Glomerular visceral epithelial cell (primary cell): ENCODE measurements at regions not wholly inside any gene's neighbourhood (a gene's known extent, or its start where the extent isn't known, plus 50 kb on each side); places are given as distances from the start of the nearest gene placed in this dataset.

Experiments used
- DNase-seq: peaks from one replicate; pipeline ENCODE4 v3.0.0-alpha.2; 2016; ENCODE audit errors: extremely low spot score

DNA sequence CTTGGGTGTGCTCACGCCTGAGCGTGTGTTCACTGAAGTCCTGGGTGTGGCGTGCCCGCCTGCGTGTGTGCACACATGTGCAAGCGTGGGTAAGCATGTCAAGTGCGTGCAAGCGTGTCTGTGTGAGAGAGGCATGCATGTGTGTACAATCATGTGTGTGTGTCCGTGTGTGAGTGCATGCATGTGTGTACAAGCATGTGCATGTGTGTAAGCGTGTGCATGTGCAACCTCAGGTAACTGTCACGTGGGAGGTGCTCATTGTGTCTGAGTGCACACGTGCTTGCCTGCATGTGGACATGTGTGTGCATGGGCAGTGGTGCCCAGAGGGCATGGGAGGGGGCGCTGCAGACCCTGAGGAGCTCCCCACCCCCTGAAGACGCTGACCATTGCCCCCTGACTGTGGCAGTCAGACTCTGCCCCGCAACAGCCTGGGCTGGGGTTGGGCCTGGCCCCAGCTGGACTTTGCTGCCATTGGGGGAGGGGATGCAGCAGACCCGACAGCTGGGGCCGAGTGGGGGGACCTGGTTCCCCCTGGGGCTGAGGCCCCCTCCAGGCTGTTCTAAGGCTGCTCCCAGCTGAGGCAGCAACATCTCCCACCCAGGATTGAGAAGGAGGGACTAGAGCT lies 88.1 kb downstream of the UNCX start:
- DNase-seq, result no peak

DNA sequence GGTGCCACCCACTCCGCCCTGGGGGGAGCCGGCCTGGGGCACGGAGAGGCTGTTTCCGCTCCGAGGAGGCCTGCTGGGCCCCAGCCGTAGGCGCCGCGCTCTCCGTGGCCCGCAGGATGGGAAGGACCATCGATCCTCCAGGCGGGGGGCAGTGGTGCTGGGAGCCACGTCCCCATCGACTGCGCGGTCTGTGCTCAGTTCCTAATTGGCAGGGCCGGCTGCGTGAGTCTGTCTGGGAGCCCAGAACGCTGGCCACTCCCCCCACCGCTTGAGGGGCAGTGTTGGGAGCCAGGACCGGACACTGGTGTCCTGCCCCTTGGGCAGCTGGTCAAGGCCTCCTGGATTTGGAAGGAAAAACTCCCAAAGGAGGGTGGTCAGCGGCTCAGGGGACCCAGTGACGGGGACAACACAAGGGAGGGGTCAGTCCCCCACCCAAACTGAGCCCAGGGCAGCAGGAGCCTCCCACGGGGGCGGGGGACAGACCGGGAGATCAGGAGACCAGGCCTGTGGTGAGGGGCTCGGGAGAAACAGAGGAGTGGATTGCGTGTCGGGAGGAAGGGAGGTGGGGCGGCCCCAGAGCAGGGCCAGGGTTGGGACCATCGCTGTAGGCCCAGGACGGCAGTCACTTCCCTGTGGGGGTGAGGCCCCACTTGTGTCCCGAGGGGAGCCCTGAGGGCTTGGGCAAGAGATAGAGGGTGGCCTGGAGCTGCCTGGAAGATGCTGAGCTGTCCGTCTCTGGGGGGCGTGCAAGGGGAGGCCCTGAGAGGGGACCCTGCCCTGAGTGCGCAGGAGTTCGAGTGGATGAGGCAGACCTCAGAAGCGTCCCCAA lies 89.0 kb downstream of the UNCX start:
- DNase-seq, result no peak

DNA sequence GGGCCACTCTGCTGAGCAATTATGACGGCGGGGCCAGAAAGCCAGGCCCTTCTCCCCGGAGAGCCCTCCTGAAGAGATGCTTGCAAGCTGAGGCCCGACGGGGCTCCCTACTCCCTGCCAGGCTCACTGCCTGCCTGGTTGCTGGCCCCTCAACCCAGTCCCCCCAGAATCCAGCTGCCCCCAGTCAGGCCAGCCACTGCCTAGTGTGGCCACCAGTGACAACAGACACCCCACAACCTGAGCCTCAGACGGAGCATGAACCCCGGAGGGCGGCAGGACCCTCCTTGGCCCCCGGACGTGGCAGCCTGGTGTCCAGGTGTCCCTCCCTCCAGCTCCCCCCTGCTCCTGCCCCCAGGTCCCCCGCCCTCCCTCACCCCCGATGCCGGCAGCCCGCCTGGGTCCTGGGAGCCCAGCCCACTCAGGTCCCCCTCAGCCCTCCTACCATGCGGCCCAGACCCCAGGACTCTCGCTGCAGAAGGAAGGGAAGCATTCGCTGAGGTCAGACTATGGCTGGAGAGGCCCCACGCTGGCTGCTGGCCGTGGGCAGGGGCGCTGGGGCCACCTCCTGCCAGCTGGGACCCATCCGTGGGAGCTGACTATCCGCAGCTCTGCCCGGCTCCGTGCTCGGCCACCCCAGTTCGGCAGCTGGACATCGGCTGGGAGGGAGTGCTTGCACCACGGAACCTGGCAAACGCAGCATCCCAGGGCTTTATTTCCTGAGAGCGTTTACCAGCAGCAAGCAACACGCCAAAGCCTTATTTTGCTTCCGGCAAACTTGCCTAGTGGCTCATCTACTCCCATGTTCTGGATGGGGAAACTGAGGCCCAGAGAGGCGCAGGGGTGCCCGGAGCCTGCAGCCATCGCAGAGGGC lies 89.8 kb downstream of the UNCX start:
- DNase-seq, result no peak

DNA sequence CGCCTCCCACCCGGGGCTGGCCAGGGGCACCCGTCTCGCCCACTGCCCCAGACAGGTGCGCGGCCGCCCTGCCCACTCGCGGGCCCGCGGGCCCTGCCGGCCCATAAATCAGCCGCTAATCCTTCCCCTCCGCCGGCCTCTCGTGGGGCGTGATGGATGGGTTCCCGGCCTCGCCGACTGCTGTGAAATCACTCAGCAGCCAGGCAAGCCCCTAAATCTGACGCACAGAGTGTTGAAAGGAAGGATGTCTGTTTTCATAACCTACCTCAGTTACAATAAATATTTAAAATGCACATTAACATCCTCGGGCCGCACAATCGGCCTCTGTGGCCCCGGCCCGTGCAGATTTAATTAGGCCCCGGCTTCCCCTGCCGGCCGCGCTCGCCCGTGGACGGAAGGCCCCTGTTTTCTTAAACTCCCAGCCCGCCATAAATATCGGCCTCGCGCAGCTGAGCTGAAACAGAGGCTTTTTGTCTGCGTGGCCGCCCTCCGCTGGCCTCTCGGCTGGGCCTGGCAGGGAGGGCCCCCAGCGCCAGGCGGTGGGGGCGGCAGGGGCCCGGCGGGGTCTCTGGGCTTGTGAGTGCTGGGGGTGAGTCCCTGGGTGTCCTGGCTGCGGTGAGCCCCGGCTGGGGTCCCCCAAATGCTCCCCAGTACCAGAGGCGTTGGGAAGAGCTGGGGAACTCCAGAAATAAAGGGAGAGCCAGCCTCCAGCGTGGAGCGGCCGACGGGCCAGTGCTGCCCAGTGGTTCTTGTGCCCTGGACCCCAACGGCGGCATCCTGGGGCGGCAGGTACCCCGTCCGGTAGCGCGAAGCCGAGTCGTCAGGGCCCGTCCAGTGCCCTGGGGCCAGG lies 90.7 kb downstream of the UNCX start:
- no peak for DNase-seq

DNA sequence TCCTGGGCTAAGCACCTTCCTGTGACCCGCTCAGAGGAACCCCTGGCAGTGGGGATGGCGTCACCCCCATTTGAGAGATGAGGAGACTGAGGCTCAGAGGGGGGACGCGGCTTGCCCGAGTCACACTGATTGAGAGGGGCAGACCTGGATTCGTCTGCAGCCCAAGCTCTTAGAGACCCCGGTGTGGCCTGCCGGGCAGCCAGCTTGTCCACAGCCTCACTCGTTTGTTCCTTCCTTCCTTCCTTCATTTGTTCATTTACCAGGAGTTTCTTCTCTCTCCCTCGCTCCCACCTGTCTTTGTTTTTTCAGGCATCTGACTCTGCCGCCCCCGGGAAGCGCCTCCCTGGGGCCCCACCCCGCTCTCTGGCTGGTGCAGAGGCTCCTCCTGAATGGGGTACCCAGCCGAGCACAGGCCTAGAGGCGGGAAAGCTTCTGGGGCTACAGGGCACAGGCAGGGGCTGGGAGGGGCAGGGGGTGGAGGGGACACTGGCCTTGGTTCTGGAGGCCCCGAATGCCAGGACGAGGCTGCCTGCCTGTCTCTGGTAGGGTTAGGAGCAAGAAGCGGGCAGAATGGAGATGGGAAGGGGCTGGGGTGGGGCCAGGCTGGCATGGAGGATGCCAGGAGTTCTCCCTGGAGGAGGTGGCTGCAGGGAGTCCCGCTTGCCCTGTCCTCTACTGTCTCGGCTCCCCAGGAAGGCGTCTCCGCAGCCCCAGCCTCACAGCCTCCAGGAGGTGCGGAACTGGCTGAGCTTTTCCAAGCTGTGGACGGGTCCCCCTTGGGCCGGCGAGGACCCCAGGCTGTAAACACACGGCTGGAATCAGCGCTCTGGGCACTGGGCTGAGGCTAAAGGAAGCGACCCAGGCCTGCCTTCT lies 91.6 kb downstream of the UNCX start:
- DNase-seq, result no peak

DNA sequence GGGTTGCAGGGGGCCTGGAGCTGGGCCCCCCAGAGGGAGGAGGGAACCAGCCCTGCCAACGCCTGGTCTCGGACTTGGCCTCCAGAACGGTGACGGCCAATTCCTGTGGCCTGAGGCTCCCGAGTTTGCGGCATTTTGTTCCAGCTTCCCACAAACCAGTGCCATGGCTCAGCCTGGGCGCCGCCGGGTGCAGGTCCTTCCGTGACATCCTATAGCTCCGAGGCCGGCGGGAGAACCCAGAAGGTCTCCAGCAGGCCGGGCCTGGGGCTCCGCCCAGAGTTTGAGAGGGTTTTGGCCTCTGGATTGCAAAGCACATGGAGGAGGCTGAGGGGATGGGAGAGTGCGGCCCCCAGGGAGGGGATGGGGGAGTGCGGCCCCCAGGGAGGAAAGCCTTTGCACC lies 92.6 kb downstream of the UNCX start:
- DNase-seq, result no peak

DNA sequence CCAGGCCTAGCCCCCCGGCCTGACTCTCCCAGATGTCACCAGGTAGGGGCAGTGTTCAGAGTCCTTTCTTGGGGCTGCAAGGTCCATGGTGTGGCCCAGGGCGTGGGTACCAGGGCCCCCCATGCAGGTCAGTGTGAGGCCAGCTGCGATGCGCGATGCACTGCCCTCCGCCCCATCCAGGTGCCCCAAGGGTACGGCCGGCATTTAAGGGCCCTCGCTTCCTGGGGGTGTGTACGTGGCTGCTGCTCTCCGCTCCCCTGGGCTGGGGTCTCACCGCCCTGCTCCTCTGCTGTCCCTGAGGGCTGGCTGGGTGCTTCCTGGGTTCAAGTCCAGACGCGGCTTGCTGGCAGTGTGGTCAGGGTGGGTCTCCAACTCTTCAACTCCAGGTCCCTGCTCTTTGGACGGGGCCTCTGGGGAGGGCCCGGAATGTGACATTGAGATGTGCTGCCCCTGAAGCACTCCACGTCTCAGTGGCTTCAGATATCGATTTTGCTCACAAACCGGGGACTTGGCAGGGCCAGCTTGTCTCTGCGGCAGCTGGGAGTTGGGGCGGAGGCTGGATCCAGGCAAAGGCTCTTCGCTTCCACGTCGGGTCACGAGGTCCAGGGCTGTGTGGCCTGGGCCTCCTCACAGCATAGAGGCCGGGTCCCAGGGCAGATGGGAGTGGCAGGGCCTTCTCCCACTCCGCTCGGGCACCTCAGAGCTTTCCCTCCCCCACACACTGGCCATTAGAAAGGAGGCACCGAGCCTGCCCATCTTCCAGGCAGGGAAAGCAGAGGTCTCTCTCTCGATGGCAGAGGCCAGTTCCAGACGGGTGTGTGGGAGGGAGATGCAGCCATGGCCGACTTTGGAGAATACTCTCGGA lies 93.2 kb downstream of the UNCX start:
- DNase-seq, result no peak

DNA sequence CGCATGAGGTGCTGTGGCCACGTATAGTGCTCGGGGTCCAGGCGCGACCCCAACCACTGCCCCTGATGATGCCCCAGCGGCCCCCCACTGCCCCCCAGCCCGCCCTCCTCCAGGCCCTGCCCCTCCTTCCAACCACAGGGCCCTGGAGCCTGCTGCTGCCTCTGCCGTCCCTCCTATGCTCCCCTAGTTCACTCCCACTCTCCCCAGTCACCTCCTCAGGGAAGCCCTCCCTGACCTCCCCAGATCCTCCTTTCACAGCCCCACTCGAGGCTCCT lies 93.8 kb downstream of the UNCX start:
- DNase-seq, result no peak

DNA sequence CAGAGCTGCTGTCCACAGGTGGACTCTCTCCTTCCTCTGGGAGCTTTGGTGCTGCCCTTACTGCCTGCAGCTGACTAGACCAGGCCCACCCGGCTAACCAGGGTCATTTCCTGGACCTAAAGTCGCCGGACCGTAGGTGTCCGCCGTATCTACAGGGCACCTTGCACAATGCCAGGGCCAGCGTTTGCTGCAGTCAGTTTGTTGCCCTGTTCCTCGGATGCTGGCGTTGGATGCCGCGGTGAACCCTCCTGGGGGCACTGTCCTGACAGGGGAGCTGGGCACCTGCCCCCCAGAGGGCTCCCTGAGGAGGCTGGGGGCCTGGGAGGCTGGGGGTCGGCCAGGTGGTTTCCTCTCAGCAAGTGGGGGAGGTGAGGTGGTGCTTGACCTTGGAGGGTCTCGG lies 96.6 kb downstream of the UNCX start:
- no peak for DNase-seq

DNA sequence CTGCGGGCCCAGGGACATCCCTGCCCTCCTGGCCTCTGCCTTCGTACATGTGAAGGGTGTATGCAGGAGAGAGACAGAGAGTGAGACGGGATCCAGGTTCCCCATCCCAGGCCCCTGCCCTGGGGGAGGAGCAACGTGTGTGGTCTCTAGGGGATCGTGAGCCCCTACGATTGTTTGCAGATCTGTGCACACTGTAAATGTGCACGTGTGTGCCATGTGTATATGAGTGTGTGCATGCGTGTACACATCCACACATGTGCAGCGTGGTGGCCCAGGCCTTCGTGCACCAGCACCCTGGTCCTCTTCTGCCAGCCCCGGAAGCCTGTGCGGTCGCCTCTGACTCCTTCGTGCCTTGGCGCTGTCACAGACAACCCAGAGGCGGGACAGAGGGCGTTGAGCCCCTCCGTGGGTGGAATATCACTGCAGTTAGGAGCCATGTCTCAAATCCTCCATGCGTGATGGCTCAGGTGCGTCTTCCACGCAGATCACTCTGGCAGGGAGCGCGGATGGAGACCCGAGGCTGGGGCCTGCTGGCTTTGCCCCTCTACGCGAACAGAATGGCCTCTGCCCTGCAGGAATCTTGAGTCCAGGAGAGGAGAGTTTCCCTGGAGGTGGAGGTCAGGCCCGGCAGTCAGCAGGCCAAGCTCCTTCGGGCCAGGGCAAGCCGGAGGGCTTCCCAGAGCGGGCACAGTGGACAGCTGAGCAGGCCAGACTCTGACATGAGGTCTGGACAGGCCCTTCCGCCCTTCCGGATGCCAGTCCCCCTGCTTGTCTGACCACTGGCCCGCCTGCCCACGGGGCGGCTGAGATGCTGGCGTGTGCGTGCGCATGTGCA lies 97.5 kb downstream of the UNCX start:
- DNase-seq, result no peak

DNA sequence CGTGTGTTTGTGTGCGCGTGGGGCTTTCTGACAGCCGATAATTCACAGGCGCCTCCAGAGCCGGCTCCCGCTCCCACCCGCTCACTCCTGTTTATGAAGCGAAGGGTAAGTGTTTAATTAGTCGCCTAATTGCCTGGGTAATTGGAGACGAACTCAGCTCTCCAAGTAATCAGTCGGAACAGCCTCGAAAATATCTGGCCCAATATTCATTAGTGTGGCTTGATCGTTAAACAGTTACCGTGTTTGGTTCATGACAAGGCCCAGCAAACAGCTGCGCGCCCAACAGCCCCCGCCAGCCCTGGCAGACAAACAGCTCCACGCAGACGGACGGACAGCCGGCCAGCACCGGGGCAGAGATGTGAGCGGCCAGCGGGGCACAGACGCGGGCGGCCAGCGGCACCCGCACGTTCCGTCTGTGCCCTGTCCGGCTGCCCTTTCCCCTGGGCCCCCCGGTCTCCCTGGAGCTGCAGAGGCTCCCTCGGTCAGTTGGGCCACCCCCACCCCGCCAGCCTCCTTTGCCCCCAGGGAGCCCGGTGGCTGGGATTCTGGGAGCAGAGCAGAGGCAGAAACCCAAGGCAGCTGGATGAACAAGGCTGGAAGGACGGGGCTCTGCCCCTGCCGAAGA lies 98.2 kb downstream of the UNCX start:
- no peak for DNase-seq

DNA sequence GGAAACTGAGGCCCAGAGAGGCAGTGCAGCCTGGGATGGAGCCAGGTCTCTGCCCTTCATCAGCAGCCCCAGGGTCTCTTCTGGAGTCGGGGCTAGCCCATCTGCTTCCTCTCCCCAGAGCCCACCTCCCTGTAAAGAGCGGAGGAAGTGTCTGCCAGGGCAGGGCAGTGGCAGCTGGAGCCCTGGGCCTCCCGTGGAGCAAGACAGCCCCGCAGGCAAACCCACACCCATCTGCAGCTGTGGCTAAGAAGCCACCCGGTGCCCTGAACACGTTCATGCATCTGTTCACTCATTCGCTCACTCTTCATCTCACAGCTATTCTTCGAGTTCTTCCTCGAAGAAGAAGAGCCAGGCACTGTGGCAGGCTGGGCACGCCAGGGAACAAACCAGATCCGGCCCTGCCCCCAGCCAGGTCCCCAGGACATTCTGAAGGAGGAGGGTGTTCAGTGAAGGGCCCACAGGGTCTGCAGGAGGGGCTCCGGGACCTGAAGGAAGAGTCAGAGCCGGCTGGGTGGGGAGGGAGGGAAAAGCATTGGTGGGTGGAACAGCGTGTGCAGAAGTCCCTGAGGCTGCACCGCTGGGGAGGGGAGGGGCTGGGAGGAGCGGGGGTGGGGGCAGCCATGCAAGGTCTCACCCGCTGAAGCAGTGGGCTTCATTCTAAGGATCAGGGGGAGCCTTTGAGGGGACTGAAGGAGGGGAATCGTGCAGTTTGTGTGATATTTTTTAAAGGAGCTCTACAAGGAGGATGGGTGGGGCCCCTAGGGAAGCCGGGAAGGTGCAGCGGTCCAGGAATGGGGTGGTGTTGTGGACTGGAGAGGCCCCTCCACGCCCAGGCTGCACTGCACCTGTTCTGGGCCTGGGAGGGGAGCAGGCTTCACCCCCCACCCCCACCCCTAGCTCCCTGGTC lies 99.1 kb downstream of the UNCX start:
- no peak for DNase-seq

DNA sequence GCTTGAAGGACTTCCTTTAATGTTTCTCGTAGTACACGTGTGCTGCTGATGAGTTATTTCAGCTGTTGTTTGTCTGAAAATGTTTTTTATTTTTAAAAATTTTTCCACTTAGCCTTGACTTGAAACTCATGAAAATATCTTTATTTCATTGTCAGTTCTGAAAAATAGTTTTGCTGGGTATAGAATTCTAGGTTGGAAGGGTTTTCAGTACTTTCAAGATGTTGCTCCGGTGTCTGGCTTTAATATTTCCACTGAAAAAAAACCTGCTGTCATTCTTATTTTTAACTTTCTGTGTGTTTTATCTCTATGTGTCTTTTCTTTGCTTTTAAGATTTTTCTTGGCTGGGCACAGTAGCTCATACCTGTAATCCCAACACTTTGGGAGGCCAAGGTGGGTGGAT lies 103.8 kb downstream of the UNCX start:
- DNase-seq, result no peak

DNA sequence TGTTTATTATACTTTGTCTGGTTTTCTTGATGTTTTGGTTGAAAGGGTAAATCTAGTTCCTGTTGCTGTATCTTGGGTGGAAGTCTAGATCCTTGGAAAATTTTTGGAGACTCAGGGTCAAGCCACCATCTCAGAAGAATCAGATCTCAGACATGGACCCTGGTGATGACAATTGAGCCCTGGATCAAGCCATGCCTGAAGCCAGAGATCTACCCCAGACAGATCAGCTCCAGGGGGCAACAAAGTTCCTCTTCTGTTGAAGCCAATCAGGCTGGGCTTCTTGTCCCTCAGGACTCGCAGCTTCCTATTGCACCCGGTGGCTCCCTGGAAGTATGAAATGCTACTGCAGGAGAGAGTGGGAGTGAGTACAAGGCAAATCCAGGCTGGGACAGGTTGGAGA lies 106.9 kb downstream of the UNCX start:
- DNase-seq, result no peak

DNA sequence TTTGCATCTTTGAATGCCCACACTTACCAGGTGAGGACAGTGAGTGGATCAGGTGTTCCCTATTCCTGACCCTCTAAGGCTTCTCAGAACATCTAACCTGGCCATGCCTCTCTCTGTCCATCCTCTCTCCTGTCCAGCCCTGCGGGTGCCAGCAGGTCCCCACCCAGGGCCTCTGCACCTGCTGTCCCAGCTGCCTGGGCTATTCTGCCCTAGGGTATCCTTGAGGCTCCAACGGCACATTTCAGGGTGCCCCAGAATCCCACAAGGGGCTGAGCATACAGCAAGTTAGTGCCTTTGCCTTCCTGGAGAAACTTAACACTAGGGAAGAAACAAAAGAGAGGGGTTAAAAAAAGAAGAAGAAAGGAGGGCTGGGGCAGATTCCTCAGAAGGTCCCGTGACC lies 107.4 kb downstream of the UNCX start:
- DNase-seq, result no peak

DNA sequence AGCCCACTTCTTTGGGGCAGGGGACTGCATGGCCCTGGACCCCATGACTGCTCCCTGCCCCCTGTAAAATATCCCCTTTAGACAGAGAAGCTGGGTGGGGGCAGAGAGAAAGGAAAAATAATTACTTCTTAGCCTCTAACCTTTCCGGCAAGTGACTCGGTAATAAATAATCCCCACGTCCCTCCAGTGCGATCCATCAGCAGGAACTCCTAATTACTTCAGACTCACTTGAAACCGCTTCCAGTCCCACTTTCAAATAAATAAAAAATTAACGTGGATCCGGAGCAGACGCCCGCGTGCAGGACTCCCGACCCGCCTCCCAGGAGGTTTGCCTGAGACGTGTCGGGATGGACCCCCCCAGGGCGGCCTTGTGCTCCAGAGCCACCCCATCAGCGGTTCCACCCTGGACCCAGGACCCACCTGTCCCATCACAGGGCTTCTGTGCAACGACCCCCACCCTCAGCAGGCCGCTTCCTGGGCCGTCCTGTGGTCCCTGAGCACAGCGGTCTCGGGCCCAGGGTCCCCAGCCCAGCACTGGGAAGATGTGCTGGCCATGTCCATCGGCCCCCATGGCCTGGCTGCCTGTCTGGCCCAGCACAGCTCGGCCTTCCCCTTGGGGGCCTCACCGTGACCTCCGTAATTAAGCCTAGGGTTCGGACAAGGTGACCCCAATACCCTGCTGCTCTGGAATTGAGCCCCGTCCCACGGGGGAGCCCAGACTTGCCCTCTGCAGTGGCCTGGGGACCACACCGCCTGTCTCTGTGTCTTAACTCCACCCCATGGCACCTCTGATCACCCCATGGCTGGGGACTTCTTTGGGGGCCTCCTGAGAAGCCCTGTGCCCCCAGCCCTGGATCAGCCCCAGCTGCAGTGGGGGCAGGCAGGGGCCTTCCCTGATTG lies 108.0 kb downstream of the UNCX start:
- no peak for DNase-seq
